ENCODE measurements at regions not wholly inside any gene's neighbourhood (a gene's known extent, or its start where the extent isn't known, plus 50 kb on each side); places are given as distances from the start of the nearest gene placed in this dataset.

DNA sequence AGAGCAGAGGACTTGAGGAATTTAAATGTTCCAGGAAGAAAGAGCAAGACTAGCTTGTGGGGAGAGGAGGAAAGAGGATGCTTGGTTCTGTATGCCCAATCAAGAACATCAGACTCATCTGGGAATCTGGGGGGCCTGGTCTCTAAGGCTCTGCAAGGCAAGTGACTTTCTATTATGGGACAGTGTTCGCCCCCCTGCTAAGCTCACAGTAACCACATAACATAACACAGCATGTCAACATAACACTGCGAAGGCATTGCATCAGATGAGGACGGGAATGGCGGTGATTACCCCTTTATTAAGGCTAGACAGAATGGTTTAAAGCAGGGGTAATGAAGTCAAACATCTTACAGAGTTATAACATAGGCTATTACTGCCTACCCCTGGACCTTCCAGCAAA, 176.6 kb upstream of the IRX6 start:
- Mint-ChIP-seq H3K27me3 (ENCODE audit: insufficient read depth, low read depth, poor library complexity) (peaks cover 2% of the 10 kb centered on the region), H3K4me1 (peaks cover 9% of the 10 kb centered on the region), H3K27ac (no peak overlapping the region), H3K9me3 (no peaks in the 10 kb centered on the region), H3K4me3 (no peak overlapping the region), H3K36me3 (ENCODE audit: low read depth) (no peaks in the 10 kb centered on the region)
- Histone ChIP-seq H4K20me1 (replicated peaks; ENCODE audit: insufficient read depth) (no peaks in the 10 kb centered on the region), H2AFZ (no peak overlapping the region), H3K79me2 (replicated peaks; ENCODE audit: insufficient read depth) (no peaks in the 10 kb centered on the region), H3K27me3 (ENCODE audit: insufficient read depth) (no peaks in the 10 kb centered on the region), H3K27ac (ENCODE audit: low read depth) (no peak overlapping the region), H3K36me3 (ENCODE audit: insufficient read depth) (no peaks in the 10 kb centered on the region), H3F3A (replicated peaks; ENCODE audit: low read depth) (no peaks in the 10 kb centered on the region), H3K4me2 (no peak overlapping the region), H3K9me2 (ENCODE audit: insufficient read depth) (peaks cover 16% of the 10 kb centered on the region), H3K4me3 (no peak overlapping the region), H3K4me1 (ENCODE audit: insufficient read depth) (peaks cover 5% of the 10 kb centered on the region; the same call in 1 of the 2 replicates)
- TF ChIP-seq, protein P1, sequence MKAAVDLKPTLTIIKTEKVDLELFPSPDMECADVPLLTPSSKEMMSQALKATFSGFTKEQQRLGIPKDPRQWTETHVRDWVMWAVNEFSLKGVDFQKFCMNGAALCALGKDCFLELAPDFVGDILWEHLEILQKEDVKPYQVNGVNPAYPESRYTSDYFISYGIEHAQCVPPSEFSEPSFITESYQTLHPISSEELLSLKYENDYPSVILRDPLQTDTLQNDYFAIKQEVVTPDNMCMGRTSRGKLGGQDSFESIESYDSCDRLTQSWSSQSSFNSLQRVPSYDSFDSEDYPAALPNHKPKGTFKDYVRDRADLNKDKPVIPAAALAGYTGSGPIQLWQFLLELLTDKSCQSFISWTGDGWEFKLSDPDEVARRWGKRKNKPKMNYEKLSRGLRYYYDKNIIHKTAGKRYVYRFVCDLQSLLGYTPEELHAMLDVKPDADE (IDR thresholded peaks at IDR 0.05) = no peak
- TF ChIP-seq ZNF331 (CRISPR knock-in tag; IDR thresholded peaks at IDR 0.05; ENCODE audit: low read depth) = no peak
- TF ChIP-seq, protein P2, sequence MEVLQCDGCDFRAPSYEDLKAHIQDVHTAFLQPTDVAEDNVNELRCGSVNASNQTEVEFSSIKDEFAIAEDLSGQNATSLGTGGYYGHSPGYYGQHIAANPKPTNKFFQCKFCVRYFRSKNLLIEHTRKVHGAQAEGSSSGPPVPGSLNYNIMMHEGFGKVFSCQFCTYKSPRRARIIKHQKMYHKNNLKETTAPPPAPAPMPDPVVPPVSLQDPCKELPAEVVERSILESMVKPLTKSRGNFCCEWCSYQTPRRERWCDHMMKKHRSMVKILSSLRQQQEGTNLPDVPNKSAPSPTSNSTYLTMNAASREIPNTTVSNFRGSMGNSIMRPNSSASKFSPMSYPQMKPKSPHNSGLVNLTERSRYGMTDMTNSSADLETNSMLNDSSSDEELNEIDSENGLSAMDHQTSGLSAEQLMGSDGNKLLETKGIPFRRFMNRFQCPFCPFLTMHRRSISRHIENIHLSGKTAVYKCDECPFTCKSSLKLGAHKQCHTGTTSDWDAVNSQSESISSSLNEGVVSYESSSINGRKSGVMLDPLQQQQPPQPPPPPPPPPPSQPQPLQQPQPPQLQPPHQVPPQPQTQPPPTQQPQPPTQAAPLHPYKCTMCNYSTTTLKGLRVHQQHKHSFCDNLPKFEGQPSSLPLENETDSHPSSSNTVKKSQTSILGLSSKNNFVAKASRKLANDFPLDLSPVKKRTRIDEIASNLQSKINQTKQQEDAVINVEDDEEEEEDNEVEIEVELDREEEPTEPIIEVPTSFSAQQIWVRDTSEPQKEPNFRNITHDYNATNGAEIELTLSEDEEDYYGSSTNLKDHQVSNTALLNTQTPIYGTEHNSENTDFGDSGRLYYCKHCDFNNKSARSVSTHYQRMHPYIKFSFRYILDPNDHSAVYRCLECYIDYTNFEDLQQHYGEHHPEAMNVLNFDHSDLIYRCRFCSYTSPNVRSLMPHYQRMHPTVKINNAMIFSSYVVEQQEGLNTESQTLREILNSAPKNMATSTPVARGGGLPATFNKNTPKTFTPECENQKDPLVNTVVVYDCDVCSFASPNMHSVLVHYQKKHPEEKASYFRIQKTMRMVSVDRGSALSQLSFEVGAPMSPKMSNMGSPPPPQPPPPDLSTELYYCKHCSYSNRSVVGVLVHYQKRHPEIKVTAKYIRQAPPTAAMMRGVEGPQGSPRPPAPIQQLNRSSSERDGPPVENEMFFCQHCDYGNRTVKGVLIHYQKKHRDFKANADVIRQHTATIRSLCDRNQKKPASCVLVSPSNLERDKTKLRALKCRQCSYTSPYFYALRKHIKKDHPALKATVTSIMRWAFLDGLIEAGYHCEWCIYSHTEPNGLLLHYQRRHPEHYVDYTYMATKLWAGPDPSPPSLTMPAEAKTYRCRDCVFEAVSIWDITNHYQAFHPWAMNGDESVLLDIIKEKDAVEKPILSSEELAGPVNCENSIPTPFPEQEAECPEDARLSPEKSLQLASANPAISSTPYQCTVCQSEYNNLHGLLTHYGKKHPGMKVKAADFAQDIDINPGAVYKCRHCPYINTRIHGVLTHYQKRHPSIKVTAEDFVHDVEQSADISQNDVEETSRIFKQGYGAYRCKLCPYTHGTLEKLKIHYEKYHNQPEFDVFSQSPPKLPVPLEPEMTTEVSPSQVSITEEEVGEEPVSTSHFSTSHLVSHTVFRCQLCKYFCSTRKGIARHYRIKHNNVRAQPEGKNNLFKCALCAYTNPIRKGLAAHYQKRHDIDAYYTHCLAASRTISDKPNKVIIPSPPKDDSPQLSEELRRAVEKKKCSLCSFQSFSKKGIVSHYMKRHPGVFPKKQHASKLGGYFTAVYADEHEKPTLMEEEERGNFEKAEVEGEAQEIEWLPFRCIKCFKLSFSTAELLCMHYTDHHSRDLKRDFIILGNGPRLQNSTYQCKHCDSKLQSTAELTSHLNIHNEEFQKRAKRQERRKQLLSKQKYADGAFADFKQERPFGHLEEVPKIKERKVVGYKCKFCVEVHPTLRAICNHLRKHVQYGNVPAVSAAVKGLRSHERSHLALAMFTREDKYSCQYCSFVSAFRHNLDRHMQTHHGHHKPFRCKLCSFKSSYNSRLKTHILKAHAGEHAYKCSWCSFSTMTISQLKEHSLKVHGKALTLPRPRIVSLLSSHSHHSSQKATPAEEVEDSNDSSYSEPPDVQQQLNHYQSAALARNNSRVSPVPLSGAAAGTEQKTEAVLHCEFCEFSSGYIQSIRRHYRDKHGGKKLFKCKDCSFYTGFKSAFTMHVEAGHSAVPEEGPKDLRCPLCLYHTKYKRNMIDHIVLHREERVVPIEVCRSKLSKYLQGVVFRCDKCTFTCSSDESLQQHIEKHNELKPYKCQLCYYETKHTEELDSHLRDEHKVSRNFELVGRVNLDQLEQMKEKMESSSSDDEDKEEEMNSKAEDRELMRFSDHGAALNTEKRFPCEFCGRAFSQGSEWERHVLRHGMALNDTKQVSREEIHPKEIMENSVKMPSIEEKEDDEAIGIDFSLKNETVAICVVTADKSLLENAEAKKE (CRISPR knock-in tag; IDR thresholded peaks at IDR 0.05) = no peak
- TF ChIP-seq NANOG (IDR thresholded peaks at IDR 0.05; ENCODE audit: borderline replicate concordance) = no peak
- TF ChIP-seq, protein P3, sequence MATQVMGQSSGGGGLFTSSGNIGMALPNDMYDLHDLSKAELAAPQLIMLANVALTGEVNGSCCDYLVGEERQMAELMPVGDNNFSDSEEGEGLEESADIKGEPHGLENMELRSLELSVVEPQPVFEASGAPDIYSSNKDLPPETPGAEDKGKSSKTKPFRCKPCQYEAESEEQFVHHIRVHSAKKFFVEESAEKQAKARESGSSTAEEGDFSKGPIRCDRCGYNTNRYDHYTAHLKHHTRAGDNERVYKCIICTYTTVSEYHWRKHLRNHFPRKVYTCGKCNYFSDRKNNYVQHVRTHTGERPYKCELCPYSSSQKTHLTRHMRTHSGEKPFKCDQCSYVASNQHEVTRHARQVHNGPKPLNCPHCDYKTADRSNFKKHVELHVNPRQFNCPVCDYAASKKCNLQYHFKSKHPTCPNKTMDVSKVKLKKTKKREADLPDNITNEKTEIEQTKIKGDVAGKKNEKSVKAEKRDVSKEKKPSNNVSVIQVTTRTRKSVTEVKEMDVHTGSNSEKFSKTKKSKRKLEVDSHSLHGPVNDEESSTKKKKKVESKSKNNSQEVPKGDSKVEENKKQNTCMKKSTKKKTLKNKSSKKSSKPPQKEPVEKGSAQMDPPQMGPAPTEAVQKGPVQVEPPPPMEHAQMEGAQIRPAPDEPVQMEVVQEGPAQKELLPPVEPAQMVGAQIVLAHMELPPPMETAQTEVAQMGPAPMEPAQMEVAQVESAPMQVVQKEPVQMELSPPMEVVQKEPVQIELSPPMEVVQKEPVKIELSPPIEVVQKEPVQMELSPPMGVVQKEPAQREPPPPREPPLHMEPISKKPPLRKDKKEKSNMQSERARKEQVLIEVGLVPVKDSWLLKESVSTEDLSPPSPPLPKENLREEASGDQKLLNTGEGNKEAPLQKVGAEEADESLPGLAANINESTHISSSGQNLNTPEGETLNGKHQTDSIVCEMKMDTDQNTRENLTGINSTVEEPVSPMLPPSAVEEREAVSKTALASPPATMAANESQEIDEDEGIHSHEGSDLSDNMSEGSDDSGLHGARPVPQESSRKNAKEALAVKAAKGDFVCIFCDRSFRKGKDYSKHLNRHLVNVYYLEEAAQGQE (IDR thresholded peaks at IDR 0.05; ENCODE audit: unreplicated experiment) = no peak
- no peak for TF ChIP-seq EZH2 (IDR thresholded peaks at IDR 0.05; ENCODE audit: low read depth, unreplicated experiment)
- TF ChIP-seq, protein P4, sequence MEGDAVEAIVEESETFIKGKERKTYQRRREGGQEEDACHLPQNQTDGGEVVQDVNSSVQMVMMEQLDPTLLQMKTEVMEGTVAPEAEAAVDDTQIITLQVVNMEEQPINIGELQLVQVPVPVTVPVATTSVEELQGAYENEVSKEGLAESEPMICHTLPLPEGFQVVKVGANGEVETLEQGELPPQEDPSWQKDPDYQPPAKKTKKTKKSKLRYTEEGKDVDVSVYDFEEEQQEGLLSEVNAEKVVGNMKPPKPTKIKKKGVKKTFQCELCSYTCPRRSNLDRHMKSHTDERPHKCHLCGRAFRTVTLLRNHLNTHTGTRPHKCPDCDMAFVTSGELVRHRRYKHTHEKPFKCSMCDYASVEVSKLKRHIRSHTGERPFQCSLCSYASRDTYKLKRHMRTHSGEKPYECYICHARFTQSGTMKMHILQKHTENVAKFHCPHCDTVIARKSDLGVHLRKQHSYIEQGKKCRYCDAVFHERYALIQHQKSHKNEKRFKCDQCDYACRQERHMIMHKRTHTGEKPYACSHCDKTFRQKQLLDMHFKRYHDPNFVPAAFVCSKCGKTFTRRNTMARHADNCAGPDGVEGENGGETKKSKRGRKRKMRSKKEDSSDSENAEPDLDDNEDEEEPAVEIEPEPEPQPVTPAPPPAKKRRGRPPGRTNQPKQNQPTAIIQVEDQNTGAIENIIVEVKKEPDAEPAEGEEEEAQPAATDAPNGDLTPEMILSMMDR (conservative IDR thresholded peaks at IDR 0.05; ENCODE audit: low read depth in 2 of 2) = no peak
- TF ChIP-seq EZH2phosphoT487 (IDR thresholded peaks at IDR 0.05; ENCODE audit: unreplicated experiment) = no peak
- no peak for TF ChIP-seq CREB1 (CRISPR knock-in tag; IDR thresholded peaks at IDR 0.05; ENCODE audit: low read depth)
- no peak for TF ChIP-seq POLR2AphosphoS5 (IDR thresholded peaks at IDR 0.05; ENCODE audit: low read depth)
- TF ChIP-seq STAT1 (IDR thresholded peaks at IDR 0.05; ENCODE audit: unreplicated experiment) = no peak
- DNase-seq (ENCODE audit: low spot score) (no peak), ATAC-seq (no peak)
